Stimulated activated naive CD8-positive, alpha-beta T cell treated with anti-CD3 and anti-CD28 coated beads, Interleukin-15, Interleukin-2, amounts not matched to agents 100 ng/mL and 50 ng/mL, for 24 hours (primary cell): ENCODE measurements at regions not wholly inside any gene's neighbourhood (a gene's known extent, or its start where the extent isn't known, plus 50 kb on each side); places are given as distances from the start of the nearest gene placed in this dataset.

Source experiments
- H3K27ac Mint-ChIP-seq: one replicate; pipeline ENCODE4 v1.8.0; 2021; ENCODE audit warnings: mild to moderate bottlenecking, mixed read lengths
- H3K27me3 Mint-ChIP-seq: one replicate; pipeline ENCODE4 v1.8.0; 2021; ENCODE audit warnings: mixed read lengths
- H3K36me3 Mint-ChIP-seq: one replicate; pipeline ENCODE4 v1.8.0; 2021; ENCODE audit warnings: low read depth, mixed read lengths
- H3K4me1 Mint-ChIP-seq: one replicate; pipeline ENCODE4 v1.8.0; 2021; ENCODE audit warnings: low read depth, mixed read lengths
- H3K4me3 Mint-ChIP-seq: one replicate; pipeline ENCODE4 v1.8.0; 2021; ENCODE audit warnings: mild to moderate bottlenecking, mixed read lengths
- H3K9me3 Mint-ChIP-seq: one replicate; pipeline ENCODE4 v1.8.0; 2021; ENCODE audit warnings: mixed read lengths

- H3K4me1 Mint-ChIP-seq = no peaks in the 10 kb centered on the region
- H3K27me3 Mint-ChIP-seq = no peaks in the 10 kb centered on the region
- H3K27ac Mint-ChIP-seq = no peak overlapping the region
- H3K4me3 Mint-ChIP-seq = no peak overlapping the region
- peaks cover 8% of the 10 kb centered on the region for H3K9me3 Mint-ChIP-seq
- no peaks in the 10 kb centered on the region for H3K36me3 Mint-ChIP-seq
These were observed 1634.6 kb upstream of the PCDH20 start for GRCh38 chr13:63050287-63050686.

GRCh38 chr13:63048653-63049052, 1633.0 kb upstream of the PCDH20 start:
- Mint-ChIP-seq H3K27me3 (no peaks in the 10 kb centered on the region), H3K4me1 (no peaks in the 10 kb centered on the region), H3K4me3 (no peak overlapping the region), H3K27ac (no peak overlapping the region), H3K36me3 (no peaks in the 10 kb centered on the region), H3K9me3 (peaks cover 8% of the 10 kb centered on the region)

GRCh38 chr13:63044589-63045313, 1629.1 kb upstream of the PCDH20 start:
- Mint-ChIP-seq H3K27ac (no peak overlapping the region), H3K4me1 (no peaks in the 10 kb centered on the region), H3K9me3 (peaks cover 11% of the 10 kb centered on the region), H3K4me3 (no peak overlapping the region), H3K27me3 (no peaks in the 10 kb centered on the region), H3K36me3 (no peaks in the 10 kb centered on the region)

- no peaks in the 10 kb centered on the region for H3K27me3 Mint-ChIP-seq
- H3K27ac Mint-ChIP-seq = no peak overlapping the region
- no peaks in the 10 kb centered on the region for H3K36me3 Mint-ChIP-seq
- H3K4me1 Mint-ChIP-seq = no peaks in the 10 kb centered on the region
- no peak overlapping the region for H3K4me3 Mint-ChIP-seq
- H3K9me3 Mint-ChIP-seq = peaks cover 18% of the 10 kb centered on the region
These were observed 1627.0 kb upstream of the PCDH20 start for GRCh38 chr13:63042686-63043085.

GRCh38 chr13:63041640-63042414, 1626.2 kb upstream of the PCDH20 start:
- Mint-ChIP-seq H3K27ac (no peak overlapping the region), H3K27me3 (no peaks in the 10 kb centered on the region), H3K4me1 (no peaks in the 10 kb centered on the region), H3K9me3 (peaks cover 21% of the 10 kb centered on the region), H3K4me3 (no peak overlapping the region), H3K36me3 (no peaks in the 10 kb centered on the region)

GRCh38 chr13:63026285-63026797, 1610.7 kb upstream of the PCDH20 start:
- no peaks in the 10 kb centered on the region for H3K36me3 Mint-ChIP-seq
- H3K9me3 Mint-ChIP-seq = peaks cover 4% of the 10 kb centered on the region
- H3K27me3 Mint-ChIP-seq = no peaks in the 10 kb centered on the region
- no peak overlapping the region for H3K4me3 Mint-ChIP-seq
- no peaks in the 10 kb centered on the region for H3K4me1 Mint-ChIP-seq
- no peak overlapping the region for H3K27ac Mint-ChIP-seq

GRCh38 chr13:63025741-63026140, 1610.1 kb upstream of the PCDH20 start:
- Mint-ChIP-seq H3K4me1 (no peaks in the 10 kb centered on the region), H3K36me3 (no peaks in the 10 kb centered on the region), H3K27ac (no peak overlapping the region), H3K27me3 (no peaks in the 10 kb centered on the region), H3K4me3 (no peak overlapping the region), H3K9me3 (peaks cover 4% of the 10 kb centered on the region)

GRCh38 chr13:63024458-63024857, 1608.8 kb upstream of the PCDH20 start:
- Mint-ChIP-seq H3K27me3 (no peaks in the 10 kb centered on the region), H3K27ac (no peak overlapping the region), H3K4me3 (no peak overlapping the region), H3K9me3 (peaks cover 1% of the 10 kb centered on the region), H3K4me1 (no peaks in the 10 kb centered on the region), H3K36me3 (no peaks in the 10 kb centered on the region)

GRCh38 chr13:63011996-63012395, 1596.3 kb upstream of the PCDH20 start:
- Mint-ChIP-seq H3K9me3 (peaks cover 21% of the 10 kb centered on the region), H3K27ac (no peak overlapping the region), H3K4me3 (no peak overlapping the region), H3K27me3 (no peaks in the 10 kb centered on the region), H3K4me1 (no peaks in the 10 kb centered on the region), H3K36me3 (no peaks in the 10 kb centered on the region)

- no peak overlapping the region for H3K4me3 Mint-ChIP-seq
- no peaks in the 10 kb centered on the region for H3K27me3 Mint-ChIP-seq
- no peaks in the 10 kb centered on the region for H3K36me3 Mint-ChIP-seq
- no peaks in the 10 kb centered on the region for H3K4me1 Mint-ChIP-seq
- H3K9me3 Mint-ChIP-seq = peaks cover 29% of the 10 kb centered on the region
- H3K27ac Mint-ChIP-seq = no peak overlapping the region
These were observed 1594.5 kb upstream of the PCDH20 start for GRCh38 chr13:63010072-63010658.

GRCh38 chr13:63005625-63006024, 1590.0 kb upstream of the PCDH20 start:
- no peak overlapping the region for H3K27ac Mint-ChIP-seq
- H3K4me1 Mint-ChIP-seq = no peaks in the 10 kb centered on the region
- H3K27me3 Mint-ChIP-seq = no peaks in the 10 kb centered on the region
- H3K36me3 Mint-ChIP-seq = no peaks in the 10 kb centered on the region
- H3K4me3 Mint-ChIP-seq = no peak overlapping the region
- H3K9me3 Mint-ChIP-seq = peaks cover 36% of the 10 kb centered on the region

- H3K27me3 Mint-ChIP-seq = no peaks in the 10 kb centered on the region
- H3K4me1 Mint-ChIP-seq = no peaks in the 10 kb centered on the region
- no peaks in the 10 kb centered on the region for H3K36me3 Mint-ChIP-seq
- H3K9me3 Mint-ChIP-seq = peaks cover 13% of the 10 kb centered on the region
- no peak overlapping the region for H3K4me3 Mint-ChIP-seq
- H3K27ac Mint-ChIP-seq = no peak overlapping the region
These were observed 1582.0 kb upstream of the PCDH20 start for GRCh38 chr13:62997696-62998095.

- H3K9me3 Mint-ChIP-seq = peaks cover 7% of the 10 kb centered on the region
- no peaks in the 10 kb centered on the region for H3K27me3 Mint-ChIP-seq
- no peak overlapping the region for H3K27ac Mint-ChIP-seq
- no peak overlapping the region for H3K4me3 Mint-ChIP-seq
- no peaks in the 10 kb centered on the region for H3K36me3 Mint-ChIP-seq
- no peaks in the 10 kb centered on the region for H3K4me1 Mint-ChIP-seq
These were observed 1581.5 kb upstream of the PCDH20 start for GRCh38 chr13:62997038-62997599.

- Mint-ChIP-seq H3K36me3 (no peaks in the 10 kb centered on the region), H3K27me3 (no peaks in the 10 kb centered on the region), H3K27ac (no peak overlapping the region), H3K9me3 (peaks cover 10% of the 10 kb centered on the region), H3K4me3 (no peak overlapping the region), H3K4me1 (no peaks in the 10 kb centered on the region)
These were observed 1558.2 kb upstream of the PCDH20 start for GRCh38 chr13:62973804-62974203.

GRCh38 chr13:62964522-62964921, 1548.9 kb upstream of the PCDH20 start:
- peaks cover 7% of the 10 kb centered on the region for H3K9me3 Mint-ChIP-seq
- no peak overlapping the region for H3K4me3 Mint-ChIP-seq
- H3K27me3 Mint-ChIP-seq = no peaks in the 10 kb centered on the region
- no peaks in the 10 kb centered on the region for H3K4me1 Mint-ChIP-seq
- no peak overlapping the region for H3K27ac Mint-ChIP-seq
- H3K36me3 Mint-ChIP-seq = no peaks in the 10 kb centered on the region
